ENCODE measurements at regions not wholly inside any gene's neighbourhood (a gene's known extent, or its start where the extent isn't known, plus 50 kb on each side); places are given as distances from the start of the nearest gene placed in this dataset.
A peak's percentile ranks its signal among the peaks of the same experiment; 100 is the strongest.

DNA sequence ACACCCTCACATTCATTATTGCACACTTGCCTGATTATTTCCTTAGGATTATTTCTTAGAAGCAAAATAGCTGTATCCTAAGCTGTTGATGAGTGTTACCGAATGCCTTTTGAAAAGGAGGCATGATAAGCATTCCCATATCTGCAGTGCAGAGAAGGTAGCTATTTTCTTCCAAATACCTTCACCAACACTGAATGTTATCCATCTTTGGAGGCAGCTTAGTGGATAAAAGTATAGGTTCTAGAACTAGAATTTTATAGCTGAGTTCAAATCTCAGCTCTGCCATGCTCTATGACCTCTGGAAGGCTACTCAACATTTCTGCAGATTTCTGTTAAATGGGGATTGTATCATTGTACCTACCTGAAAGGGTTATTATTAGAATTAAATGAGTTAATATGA lies 185.0 kb upstream of the CCDC150 start:
- no peak overlapping the region for H3K27ac Mint-ChIP-seq
- POLR2A ChIA-PET = no interaction called here
- CTCF ChIA-PET = interaction anchor here (1.1 to 2.2 kb wide), 3 partner anchors 10 to 41 kb away, joined by 3 to 7 read pairs (median 4); no protein-coding TSS in a partner anchor
- no peak for DNase-seq
- H3K4me1 Mint-ChIP-seq = peaks cover 9% of the 10 kb centered on the region
- H3K9me3 Mint-ChIP-seq = no peaks in the 10 kb centered on the region
- H3K36me3 Mint-ChIP-seq (ENCODE audit: low read depth) = no peaks in the 10 kb centered on the region
- H3K4me3 Mint-ChIP-seq = no peak overlapping the region
- H3K27me3 Mint-ChIP-seq = peaks cover 40% of the 10 kb centered on the region

DNA sequence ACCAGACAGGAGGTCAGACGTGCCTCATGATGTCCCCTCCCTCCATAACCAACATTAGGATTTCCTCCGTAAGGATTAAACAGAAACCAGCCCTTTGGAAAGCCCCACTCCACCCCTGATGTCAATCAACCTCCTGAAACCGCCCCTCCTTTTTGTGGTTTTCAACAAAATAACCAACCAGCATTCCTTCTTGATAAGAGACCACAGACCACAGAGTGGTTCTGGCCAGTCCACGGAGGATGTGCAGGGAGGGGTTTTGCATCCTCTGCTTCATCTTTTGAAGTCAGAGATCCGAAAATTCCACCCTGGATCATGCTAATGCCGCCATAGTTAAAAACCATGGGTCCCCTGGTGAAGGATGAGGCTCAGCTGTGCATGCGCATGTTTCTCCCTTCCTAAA lies 180.0 kb upstream of the CCDC150 start:
- H3K27me3 Mint-ChIP-seq = peaks cover 71% of the 10 kb centered on the region
- CTCF ChIA-PET = no interaction called here
- H3K27ac Mint-ChIP-seq = no peak overlapping the region
- DNase-seq = peak; percentile 8
- POLR2A ChIA-PET = interaction anchor here (0.6 kb wide), 1 partner anchor 200 kb away, joined by 3 read pairs; no protein-coding TSS in a partner anchor
- H3K36me3 Mint-ChIP-seq (ENCODE audit: low read depth) = no peaks in the 10 kb centered on the region
- no peaks in the 10 kb centered on the region for H3K9me3 Mint-ChIP-seq
- peaks cover 13% of the 10 kb centered on the region for H3K4me1 Mint-ChIP-seq
- H3K4me3 Mint-ChIP-seq = no peak overlapping the region

GRCh38 chr2:196463706-196464105 lies 175.8 kb upstream of the CCDC150 start:
- Mint-ChIP-seq H3K4me3 (no peak overlapping the region), H3K27me3 (peaks cover 55% of the 10 kb centered on the region), H3K36me3 (ENCODE audit: low read depth) (no peaks in the 10 kb centered on the region), H3K9me3 (no peaks in the 10 kb centered on the region), H3K27ac (no peak overlapping the region), H3K4me1 (peaks cover 13% of the 10 kb centered on the region)
- DNase-seq = no peak
- POLR2A ChIA-PET = no interaction called here
- CTCF ChIA-PET = interaction anchor here (0.6 kb wide), 1 partner anchor 15 kb away, joined by 3 read pairs; no protein-coding TSS in a partner anchor

- POLR2A ChIA-PET = no interaction called here
- H3K27me3 Mint-ChIP-seq = peaks cover 48% of the 10 kb centered on the region
- H3K27ac Mint-ChIP-seq = no peak overlapping the region
- H3K4me3 Mint-ChIP-seq = no peak overlapping the region
- DNase-seq = no peak
- no peaks in the 10 kb centered on the region for H3K36me3 Mint-ChIP-seq (ENCODE audit: low read depth)
- H3K4me1 Mint-ChIP-seq = peaks cover 8% of the 10 kb centered on the region
- CTCF ChIA-PET = no interaction called here
- H3K9me3 Mint-ChIP-seq = no peaks in the 10 kb centered on the region
Observed at GRCh38 chr2:196464311-196464710, 175.2 kb upstream of the CCDC150 start.

DNA sequence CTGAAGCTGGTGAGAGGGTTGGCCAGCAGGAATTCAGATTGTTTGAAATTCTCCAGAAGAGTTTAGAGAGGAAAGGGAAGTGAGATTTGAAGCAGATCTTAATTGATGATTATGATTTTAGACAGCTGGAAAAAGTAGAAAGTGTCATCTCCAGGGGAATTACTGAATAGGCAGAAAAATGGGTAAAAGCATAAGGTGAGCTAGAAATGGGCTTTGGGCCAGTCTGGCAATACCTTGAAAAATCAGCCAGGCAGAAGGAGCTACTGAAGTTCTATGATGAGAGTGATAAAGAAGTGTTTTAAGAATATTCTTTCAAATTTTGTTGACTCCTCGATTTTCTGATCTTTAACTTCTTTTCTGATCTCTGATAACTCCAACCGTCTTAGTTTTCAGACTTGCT lies 172.9 kb upstream of the CCDC150 start:
- CTCF ChIA-PET = interaction anchor here (0.7 kb wide), 1 partner anchor 10 kb away, joined by 3 read pairs; no protein-coding TSS in a partner anchor
- peaks cover 35% of the 10 kb centered on the region for H3K27me3 Mint-ChIP-seq
- H3K4me1 Mint-ChIP-seq = no peaks in the 10 kb centered on the region
- no peak overlapping the region for H3K4me3 Mint-ChIP-seq
- DNase-seq = no peak
- H3K36me3 Mint-ChIP-seq (ENCODE audit: low read depth) = no peaks in the 10 kb centered on the region
- no peak overlapping the region for H3K27ac Mint-ChIP-seq
- H3K9me3 Mint-ChIP-seq = no peaks in the 10 kb centered on the region
- POLR2A ChIA-PET = no interaction called here

- ChIA-PET POLR2A (no interaction called here), CTCF (interaction anchor here (0.8 kb wide), 1 partner anchor 15 kb away, joined by 3 read pairs; no protein-coding TSS in a partner anchor)
- DNase-seq = no peak
- Mint-ChIP-seq H3K36me3 (ENCODE audit: low read depth) (no peaks in the 10 kb centered on the region), H3K4me3 (no peak overlapping the region), H3K27me3 (peaks cover 25% of the 10 kb centered on the region), H3K9me3 (no peaks in the 10 kb centered on the region), H3K4me1 (no peaks in the 10 kb centered on the region), H3K27ac (no peak overlapping the region)
Observed at GRCh38 chr2:196468394-196468793, 171.1 kb upstream of the CCDC150 start.

GRCh38 chr2:196473617-196474016 lies 165.9 kb upstream of the CCDC150 start:
- peaks cover 13% of the 10 kb centered on the region for H3K27me3 Mint-ChIP-seq
- no peaks in the 10 kb centered on the region for H3K36me3 Mint-ChIP-seq (ENCODE audit: low read depth)
- DNase-seq = no peak
- no peak overlapping the region for H3K4me3 Mint-ChIP-seq
- no peaks in the 10 kb centered on the region for H3K4me1 Mint-ChIP-seq
- ChIA-PET CTCF (interaction anchor here (1.2 kb wide), 1 partner anchor 20 kb away, joined by 3 read pairs; no protein-coding TSS in a partner anchor), POLR2A (no interaction called here)
- no peaks in the 10 kb centered on the region for H3K9me3 Mint-ChIP-seq
- no peak overlapping the region for H3K27ac Mint-ChIP-seq

DNA sequence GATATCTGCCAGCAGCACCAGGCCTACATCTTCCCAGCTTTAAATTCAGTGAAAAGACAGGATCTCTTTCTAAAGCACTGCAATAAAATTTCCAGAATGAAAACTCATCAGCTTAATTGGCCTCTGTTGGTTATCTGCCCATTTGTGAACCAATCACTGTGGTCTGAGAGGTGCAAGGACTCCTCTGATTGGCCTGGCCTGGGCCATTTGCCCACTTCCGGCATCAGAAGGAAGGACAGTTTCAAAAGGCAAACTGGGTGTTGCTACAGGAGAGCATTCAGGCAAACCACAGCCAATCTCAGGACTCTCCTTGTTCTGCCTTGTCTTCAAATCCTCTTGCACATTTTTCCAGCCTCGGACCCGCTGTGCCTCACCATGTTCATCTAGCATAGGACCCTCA lies 163.9 kb upstream of the CCDC150 start:
- ChIA-PET CTCF (no interaction called here), POLR2A (no interaction called here)
- Mint-ChIP-seq H3K9me3 (no peaks in the 10 kb centered on the region), H3K4me3 (no peak overlapping the region), H3K27ac (no peak overlapping the region), H3K27me3 (peaks cover 16% of the 10 kb centered on the region), H3K4me1 (no peaks in the 10 kb centered on the region), H3K36me3 (ENCODE audit: low read depth) (no peaks in the 10 kb centered on the region)
- no peak for DNase-seq

- no peaks in the 10 kb centered on the region for H3K4me1 Mint-ChIP-seq
- H3K4me3 Mint-ChIP-seq = no peak overlapping the region
- no peak for DNase-seq
- H3K27me3 Mint-ChIP-seq = peaks cover 18% of the 10 kb centered on the region
- CTCF ChIA-PET = no interaction called here
- no peak overlapping the region for H3K27ac Mint-ChIP-seq
- POLR2A ChIA-PET = no interaction called here
- H3K9me3 Mint-ChIP-seq = no peaks in the 10 kb centered on the region
- H3K36me3 Mint-ChIP-seq (ENCODE audit: low read depth) = no peaks in the 10 kb centered on the region
Observed at GRCh38 chr2:196478588-196478987, 160.9 kb upstream of the CCDC150 start.

DNA sequence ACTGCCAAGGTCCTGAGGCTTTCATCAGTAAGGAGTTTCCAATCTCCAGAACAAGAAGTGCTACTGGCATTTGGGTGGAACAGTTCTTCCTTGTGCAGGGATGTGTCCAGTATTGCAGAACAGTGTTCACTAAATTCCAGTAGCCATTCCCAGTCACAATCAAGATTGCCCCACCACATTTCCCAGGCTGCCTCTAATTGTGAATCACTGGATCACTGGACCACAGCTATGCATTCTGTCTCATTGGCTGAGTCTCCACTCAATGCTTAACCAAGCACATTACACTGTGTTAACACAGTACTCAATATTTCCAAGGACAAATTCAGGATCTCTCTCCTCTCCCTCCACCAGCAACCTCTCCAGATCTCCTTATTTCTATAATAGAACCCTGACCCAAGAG lies 160.2 kb upstream of the CCDC150 start:
- Mint-ChIP-seq H3K4me3 (no peak overlapping the region), H3K36me3 (ENCODE audit: low read depth) (no peaks in the 10 kb centered on the region), H3K9me3 (no peaks in the 10 kb centered on the region), H3K4me1 (no peaks in the 10 kb centered on the region), H3K27ac (no peak overlapping the region), H3K27me3 (peaks cover 21% of the 10 kb centered on the region)
- ChIA-PET POLR2A (no interaction called here), CTCF (interaction anchor here (0.7 kb wide), 1 partner anchor 17 kb away, joined by 3 read pairs; no protein-coding TSS in a partner anchor)
- no peak for DNase-seq

GRCh38 chr2:196480653-196481323 lies 158.7 kb upstream of the CCDC150 start:
- Mint-ChIP-seq H3K27me3 (peaks cover 31% of the 10 kb centered on the region), H3K36me3 (ENCODE audit: low read depth) (no peaks in the 10 kb centered on the region), H3K9me3 (no peaks in the 10 kb centered on the region), H3K4me1 (no peaks in the 10 kb centered on the region), H3K4me3 (no peak overlapping the region), H3K27ac (no peak overlapping the region)
- ChIA-PET CTCF (no interaction called here), POLR2A (no interaction called here)
- DNase-seq = no peak

DNA sequence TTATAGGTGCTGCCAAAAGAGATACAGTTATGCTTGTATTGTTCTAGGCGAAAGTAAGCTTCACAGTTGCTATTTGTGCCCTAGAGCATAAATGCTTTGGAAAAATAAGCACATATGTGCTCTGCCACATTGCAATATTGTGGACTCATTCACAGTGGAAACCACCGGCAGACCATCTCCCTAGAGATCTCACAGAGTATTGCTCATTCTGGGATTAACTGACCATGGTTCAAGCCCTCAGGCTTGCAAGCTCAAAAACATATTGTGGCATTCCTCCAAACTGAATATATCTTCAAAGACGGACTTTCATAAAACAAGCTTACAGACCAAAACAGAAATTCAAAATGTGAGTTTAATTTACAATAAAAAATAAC lies 158.2 kb upstream of the CCDC150 start:
- CTCF ChIA-PET = no interaction called here
- no peaks in the 10 kb centered on the region for H3K36me3 Mint-ChIP-seq (ENCODE audit: low read depth)
- no peaks in the 10 kb centered on the region for H3K9me3 Mint-ChIP-seq
- H3K4me3 Mint-ChIP-seq = no peak overlapping the region
- no peaks in the 10 kb centered on the region for H3K4me1 Mint-ChIP-seq
- peaks cover 33% of the 10 kb centered on the region for H3K27me3 Mint-ChIP-seq
- POLR2A ChIA-PET = no interaction called here
- no peak for DNase-seq
- no peak overlapping the region for H3K27ac Mint-ChIP-seq

DNA sequence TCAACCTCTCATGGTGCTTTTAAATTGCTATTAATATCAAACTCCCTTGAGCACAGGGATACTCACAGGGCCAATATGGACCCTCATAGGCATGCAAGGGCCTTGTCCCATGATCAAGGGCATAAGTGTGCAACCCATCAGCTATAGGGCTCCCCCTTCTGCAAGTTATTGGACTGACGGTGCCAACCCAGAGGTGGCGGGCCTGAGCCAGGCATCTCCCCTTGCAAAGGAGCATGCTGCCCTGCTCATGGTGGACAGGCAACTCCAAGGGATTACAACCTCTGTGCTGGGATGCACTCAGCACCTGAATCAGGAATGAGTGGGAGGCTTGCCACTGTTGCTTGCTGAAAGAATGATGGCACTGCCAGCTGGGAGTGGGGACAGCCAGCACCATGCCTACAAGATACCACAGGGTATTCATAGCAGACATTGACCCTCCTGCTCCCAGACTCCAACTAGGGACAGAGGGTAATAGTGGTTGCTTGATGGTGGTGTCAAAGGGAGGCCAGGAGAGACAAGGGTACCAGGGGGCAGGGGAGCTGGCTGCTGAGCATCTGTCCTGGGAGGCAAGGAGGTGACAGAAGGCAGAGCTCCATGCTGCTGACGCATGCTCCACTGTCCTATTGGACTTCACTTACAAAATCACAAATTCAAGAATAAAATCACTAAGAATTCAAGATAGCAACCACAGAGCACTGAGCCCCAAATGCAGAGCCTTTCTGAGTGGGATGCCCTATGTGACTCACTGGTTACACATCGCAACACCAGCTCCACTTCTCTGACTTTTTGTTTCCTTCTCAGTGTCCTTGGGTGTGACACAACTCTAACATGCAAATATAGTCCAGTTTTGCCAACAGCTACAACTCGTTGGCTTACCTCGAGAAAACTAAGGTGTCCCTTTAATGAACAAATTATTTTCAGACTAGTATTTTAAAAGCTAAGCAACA lies 157.1 kb upstream of the CCDC150 start:
- Mint-ChIP-seq H3K9me3 (no peaks in the 10 kb centered on the region), H3K36me3 (ENCODE audit: low read depth) (no peaks in the 10 kb centered on the region), H3K4me3 (no peak overlapping the region), H3K4me1 (no peaks in the 10 kb centered on the region), H3K27ac (no peak overlapping the region), H3K27me3 (peaks cover 31% of the 10 kb centered on the region)
- no peak for DNase-seq
- ChIA-PET CTCF (no interaction called here), POLR2A (no interaction called here)

Measured in activated CD4-positive, alpha-beta T cell treated with anti-CD3 and anti-CD28 coated beads, Interleukin-2, amount 10 ng/mL, durations not matched to agents 7 days and 5 days (primary cell).